Ascending aorta (tissue), 2 donors: ENCODE measurements at regions not wholly inside any gene's neighbourhood (a gene's known extent, or its start where the extent isn't known, plus 50 kb on each side); places are given as distances from the start of the nearest gene placed in this dataset.

Experiments
- DNase-seq, 2 donors: peaks; one replicate each; pipeline ENCODE4 v3.0.0-alpha.2; 2019; ENCODE audit warnings: low spot score in 2 of 2
- H3K27ac ChIP-seq, 2 donors: fragments of 200-600 bp; sonication (generic); one replicate each; pipeline ENCODE4 v1.5.1; 2016 to 2017; ENCODE audit warnings: mild to moderate bottlenecking in 1 of 2
- H3K27me3 ChIP-seq: fragments of 200-600 bp; sonication (generic); one replicate; pipeline ENCODE4 v1.5.1; 2017
- H3K36me3 ChIP-seq, 2 donors: fragments of 200-600 bp; sonication (generic); one replicate each; pipeline ENCODE4 v1.5.1; 2016
- H3K4me1 ChIP-seq, 2 donors: fragments of 200-600 bp; sonication (generic); one replicate each; pipeline ENCODE4 v1.5.1; 2016 to 2017; ENCODE audit warnings: mild to moderate bottlenecking in 1 of 2
- H3K4me3 ChIP-seq, 2 donors: fragments of 200-600 bp; sonication (generic); one replicate each; pipeline ENCODE4 v1.5.1; 2016 to 2017; ENCODE audit warnings: mild to moderate bottlenecking in 1 of 2
- H3K9me3 ChIP-seq, 2 donors: fragments of 200-600 bp; sonication (generic); one replicate each; pipeline ENCODE4 v1.5.1; 2016
- CTCF ChIP-seq, 3 experiments: fragments of 200-600 bp in 2 of 3; fragments of 450-650 bp in 1 of 3; sonication (generic) in 2 of 3; IDR thresholded peaks; one replicate each; pipeline ENCODE4 v1.5.1; 2016 to 2019; ENCODE audit warnings: antibody characterized with exemption in 3 of 3, mild to moderate bottlenecking in 1 of 3, moderate library complexity in 1 of 3
- intact Hi-C: fragments of 100-400 bp; cut with DNase I; formaldehyde crosslinking; loops from one replicate; pipeline ENCODE4 v1.15.1; 2023

- H3K4me1 ChIP-seq, result no peaks in the 10 kb centered on the region
- H3K4me3 ChIP-seq, result no peak overlapping the region
- no peaks in the 10 kb centered on the region for H3K27me3 ChIP-seq
- H3K27ac ChIP-seq, result no peak overlapping the region
- no peaks in the 10 kb centered on the region for H3K36me3 ChIP-seq
- intact Hi-C loops, result no loop called here
- H3K9me3 ChIP-seq, result no peaks in the 10 kb centered on the region
- no peak for TF ChIP-seq CTCF (IDR thresholded peaks at IDR 0.05)
- DNase-seq, result no peak
Observed at GRCh38 chr13:34421858-34422475, 520.1 kb upstream of the NBEA start.

GRCh38 chr13:34422956-34423355 lies 519.1 kb upstream of the NBEA start:
- DNase-seq, result no peak
- Histone ChIP-seq H3K27me3 (no peaks in the 10 kb centered on the region), H3K4me3 (no peak overlapping the region), H3K4me1 (no peaks in the 10 kb centered on the region), H3K9me3 (no peaks in the 10 kb centered on the region), H3K27ac (no peak overlapping the region), H3K36me3 (no peaks in the 10 kb centered on the region)
- no peak for TF ChIP-seq CTCF (IDR thresholded peaks at IDR 0.05)
- intact Hi-C loops, result no loop called here

GRCh38 chr13:34425327-34425949 lies 516.6 kb upstream of the NBEA start:
- no peak for TF ChIP-seq CTCF (IDR thresholded peaks at IDR 0.05)
- intact Hi-C loops, result no loop called here
- Histone ChIP-seq H3K27me3 (no peaks in the 10 kb centered on the region), H3K4me3 (no peak overlapping the region), H3K27ac (no peak overlapping the region), H3K9me3 (no peaks in the 10 kb centered on the region), H3K36me3 (no peaks in the 10 kb centered on the region), H3K4me1 (no peaks in the 10 kb centered on the region)
- DNase-seq, result no peak

GRCh38 chr13:34428911-34429310 lies 513.2 kb upstream of the NBEA start:
- DNase-seq, result no peak
- no peak for TF ChIP-seq CTCF (IDR thresholded peaks at IDR 0.05)
- H3K27me3 ChIP-seq, result no peaks in the 10 kb centered on the region

GRCh38 chr13:34430294-34430693 lies 511.8 kb upstream of the NBEA start:
- no peak for TF ChIP-seq CTCF (IDR thresholded peaks at IDR 0.05)
- no peak for DNase-seq
- intact Hi-C loops, result no loop called here
- no peaks in the 10 kb centered on the region for H3K27me3 ChIP-seq
- H3K4me1 ChIP-seq, result no peaks in the 10 kb centered on the region
- no peak overlapping the region for H3K27ac ChIP-seq
- no peaks in the 10 kb centered on the region for H3K36me3 ChIP-seq
- no peak overlapping the region for H3K4me3 ChIP-seq
- H3K9me3 ChIP-seq, result no peaks in the 10 kb centered on the region

More at GRCh38 chr13:34428911-34429310, 513.2 kb upstream of the NBEA start:
- Histone ChIP-seq H3K27ac (no peak overlapping the region), H3K4me1 (no peaks in the 10 kb centered on the region), H3K9me3 (no peaks in the 10 kb centered on the region), H3K36me3 (no peaks in the 10 kb centered on the region), H3K4me3 (no peak overlapping the region)
- intact Hi-C loops, result no loop called here
